ENCODE measurements at regions not wholly inside any gene's neighbourhood (a gene's known extent, or its start where the extent isn't known, plus 50 kb on each side); places are given as distances from the start of the nearest gene placed in this dataset.

- ChIA-PET CTCF (interaction anchor here (0.6 kb wide), 1 partner anchor 271 kb away, joined by 5 read pairs; no protein-coding TSS in a partner anchor), POLR2A (ENCODE audit: unreplicated experiment) (no interaction called here)
- TF ChIP-seq, protein P1, sequence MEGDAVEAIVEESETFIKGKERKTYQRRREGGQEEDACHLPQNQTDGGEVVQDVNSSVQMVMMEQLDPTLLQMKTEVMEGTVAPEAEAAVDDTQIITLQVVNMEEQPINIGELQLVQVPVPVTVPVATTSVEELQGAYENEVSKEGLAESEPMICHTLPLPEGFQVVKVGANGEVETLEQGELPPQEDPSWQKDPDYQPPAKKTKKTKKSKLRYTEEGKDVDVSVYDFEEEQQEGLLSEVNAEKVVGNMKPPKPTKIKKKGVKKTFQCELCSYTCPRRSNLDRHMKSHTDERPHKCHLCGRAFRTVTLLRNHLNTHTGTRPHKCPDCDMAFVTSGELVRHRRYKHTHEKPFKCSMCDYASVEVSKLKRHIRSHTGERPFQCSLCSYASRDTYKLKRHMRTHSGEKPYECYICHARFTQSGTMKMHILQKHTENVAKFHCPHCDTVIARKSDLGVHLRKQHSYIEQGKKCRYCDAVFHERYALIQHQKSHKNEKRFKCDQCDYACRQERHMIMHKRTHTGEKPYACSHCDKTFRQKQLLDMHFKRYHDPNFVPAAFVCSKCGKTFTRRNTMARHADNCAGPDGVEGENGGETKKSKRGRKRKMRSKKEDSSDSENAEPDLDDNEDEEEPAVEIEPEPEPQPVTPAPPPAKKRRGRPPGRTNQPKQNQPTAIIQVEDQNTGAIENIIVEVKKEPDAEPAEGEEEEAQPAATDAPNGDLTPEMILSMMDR (conservative IDR thresholded peaks at IDR 0.05), result no peak
- no peak for TF ChIP-seq EZH2 (IDR thresholded peaks at IDR 0.05; ENCODE audit: low read depth)
Observed at GRCh38 chr2:207281436-207281835, 115.7 kb upstream of the KLF7 start.

GRCh38 chr2:207282916-207283315, 117.2 kb upstream of the KLF7 start:
- Histone ChIP-seq H3K27me3 (ENCODE audit: insufficient read depth, low read depth) (no peaks in the 10 kb centered on the region), H3K9me3 (ENCODE audit: insufficient read depth, low read depth) (no peaks in the 10 kb centered on the region), H3K27ac (no peak overlapping the region), H3K4me1 (replicated peaks; ENCODE audit: insufficient read depth) (no peaks in the 10 kb centered on the region), H3K4me3 (no peak overlapping the region), H2AFZ (no peak overlapping the region), H3K4me2 (no peak overlapping the region), H3K36me3 (ENCODE audit: low read depth) (no peaks in the 10 kb centered on the region), H4K20me1 (ENCODE audit: insufficient read depth) (no peaks in the 10 kb centered on the region), H3F3A (ENCODE audit: insufficient read depth, low read depth) (no peaks in the 10 kb centered on the region), H3K9me2 (ENCODE audit: insufficient read depth) (no peaks in the 10 kb centered on the region), H3K79me2 (ENCODE audit: low read depth) (no peaks in the 10 kb centered on the region)
- TF ChIP-seq EZH2 (IDR thresholded peaks at IDR 0.05; ENCODE audit: low read depth), result no peak
- TF ChIP-seq, protein P1 (conservative IDR thresholded peaks at IDR 0.05), result no peak
- BruUV-seq (replicated peaks), result no TSS peak
- CTCF ChIA-PET, result no interaction called here
- intact Hi-C loops (cut with micrococcal nuclease; ENCODE audit: unreplicated experiment), result no loop called here
- no peak for DNase-seq
- POLR2A ChIA-PET (ENCODE audit: unreplicated experiment), result no interaction called here

More at GRCh38 chr2:207281436-207281835, 115.7 kb upstream of the KLF7 start:
- DNase-seq, result no peak
- H3K4me2 ChIP-seq, result no peak overlapping the region
- H3K9me2 ChIP-seq (ENCODE audit: insufficient read depth), result no peaks in the 10 kb centered on the region
- H3K9me3 ChIP-seq (ENCODE audit: insufficient read depth, low read depth), result no peaks in the 10 kb centered on the region
- no peak overlapping the region for H3K27ac ChIP-seq
- no peaks in the 10 kb centered on the region for H4K20me1 ChIP-seq (ENCODE audit: insufficient read depth)
- no TSS peak for BruUV-seq (replicated peaks)
- H3F3A ChIP-seq (ENCODE audit: insufficient read depth, low read depth), result no peaks in the 10 kb centered on the region
- no peaks in the 10 kb centered on the region for H3K79me2 ChIP-seq (ENCODE audit: low read depth)
- intact Hi-C loops (cut with micrococcal nuclease; ENCODE audit: unreplicated experiment), result no loop called here
- H3K4me1 ChIP-seq (replicated peaks; ENCODE audit: insufficient read depth), result no peaks in the 10 kb centered on the region
- no peaks in the 10 kb centered on the region for H3K36me3 ChIP-seq (ENCODE audit: low read depth)
- H3K4me3 ChIP-seq, result no peak overlapping the region
- H2AFZ ChIP-seq, result no peak overlapping the region
- H3K27me3 ChIP-seq (ENCODE audit: insufficient read depth, low read depth), result no peaks in the 10 kb centered on the region

DNA sequence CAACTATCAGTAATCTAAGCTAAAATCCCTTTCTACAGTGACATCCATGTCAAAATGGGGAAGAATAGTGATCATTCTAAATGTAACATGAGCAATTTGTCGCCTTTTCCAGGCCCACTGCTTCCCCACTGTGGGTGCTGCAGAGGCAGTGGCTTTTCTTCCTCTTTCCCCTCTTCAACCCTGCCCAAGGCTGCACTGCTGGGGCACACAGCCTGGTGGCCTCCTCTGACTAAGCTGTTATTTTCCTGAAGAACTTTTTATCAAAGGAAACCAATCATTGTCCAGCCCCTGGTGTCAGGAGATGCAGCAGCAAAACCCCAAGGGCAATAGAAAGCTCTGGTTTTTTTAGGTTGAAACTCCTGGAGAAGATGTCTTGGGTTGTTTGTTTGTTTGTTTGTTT, 117.6 kb upstream of the KLF7 start:
- ChIA-PET CTCF (no interaction called here), POLR2A (ENCODE audit: unreplicated experiment) (no interaction called here)
- no peaks in the 10 kb centered on the region for H3F3A ChIP-seq (ENCODE audit: insufficient read depth, low read depth)
- DNase-seq, result no peak
- no peak overlapping the region for H3K4me2 ChIP-seq
- H3K9me3 ChIP-seq (ENCODE audit: insufficient read depth, low read depth), result no peaks in the 10 kb centered on the region
- H3K36me3 ChIP-seq (ENCODE audit: low read depth), result no peaks in the 10 kb centered on the region
- no TSS peak for BruUV-seq (replicated peaks)
- no peaks in the 10 kb centered on the region for H3K27me3 ChIP-seq (ENCODE audit: insufficient read depth, low read depth)
- H2AFZ ChIP-seq, result no peak overlapping the region
- TF ChIP-seq EZH2 (IDR thresholded peaks at IDR 0.05; ENCODE audit: low read depth), result no peak
- TF ChIP-seq, protein P1 (conservative IDR thresholded peaks at IDR 0.05), result no peak
- H4K20me1 ChIP-seq (ENCODE audit: insufficient read depth), result no peaks in the 10 kb centered on the region
- intact Hi-C loops (cut with micrococcal nuclease; ENCODE audit: unreplicated experiment), result no loop called here
- no peak overlapping the region for H3K4me3 ChIP-seq
- no peaks in the 10 kb centered on the region for H3K79me2 ChIP-seq (ENCODE audit: low read depth)
- no peaks in the 10 kb centered on the region for H3K9me2 ChIP-seq (ENCODE audit: insufficient read depth)
- H3K4me1 ChIP-seq (replicated peaks; ENCODE audit: insufficient read depth), result no peaks in the 10 kb centered on the region
- no peak overlapping the region for H3K27ac ChIP-seq

Measured in PC-9 (cell line).